ENCODE measurements at regions not wholly inside any gene's neighbourhood (a gene's known extent, or its start where the extent isn't known, plus 50 kb on each side); places are given as distances from the start of the nearest gene placed in this dataset.

- no peak for DNase-seq (ENCODE audit: low read depth)
- no peak for TF ChIP-seq EZH2 (IDR thresholded peaks at IDR 0.05; ENCODE audit: insufficient read depth, low read length)
- TF ChIP-seq CTCF (IDR thresholded peaks at IDR 0.05; ENCODE audit: insufficient read depth, low read depth, low read length): no peak
- Histone ChIP-seq H3K27ac (ENCODE audit: low read depth, low read length) (no peak overlapping the region), H3K4me2 (ENCODE audit: low read length) (no peak overlapping the region), H3K9me3 (ENCODE audit: insufficient read depth, low read depth, low read length) (no peaks in the 10 kb centered on the region), H3K27me3 (ENCODE audit: insufficient read depth, low read length) (no peaks in the 10 kb centered on the region), H3K9ac (ENCODE audit: low read length) (no peak overlapping the region), H2AFZ (ENCODE audit: low read depth, low read length) (no peak overlapping the region), H3K36me3 (ENCODE audit: insufficient read depth, low read length) (no peaks in the 10 kb centered on the region), H3K4me3 (ENCODE audit: insufficient read depth, low read depth, low read length) (no peak overlapping the region), H3K4me1 (ENCODE audit: insufficient read depth, low read length) (no peaks in the 10 kb centered on the region), H4K20me1 (ENCODE audit: insufficient read depth, low read length) (no peaks in the 10 kb centered on the region), H3K79me2 (ENCODE audit: insufficient read depth, low read length) (no peaks in the 10 kb centered on the region)
- H3K36me3 Mint-ChIP-seq (ENCODE audit: low read depth, unreplicated experiment): no peaks in the 10 kb centered on the region
- no peak overlapping the region for H3K27ac Mint-ChIP-seq (ENCODE audit: unreplicated experiment)
- H3K4me3 Mint-ChIP-seq (ENCODE audit: unreplicated experiment): no peak overlapping the region
- no peaks in the 10 kb centered on the region for H3K27me3 Mint-ChIP-seq (ENCODE audit: low read depth, unreplicated experiment)
- peaks cover 24% of the 10 kb centered on the region for H3K4me1 Mint-ChIP-seq (ENCODE audit: low read depth, unreplicated experiment)
- FAIRE-seq: no peak
- H3K9me3 Mint-ChIP-seq (ENCODE audit: unreplicated experiment): peaks cover 4% of the 10 kb centered on the region
These were observed 304.7 kb downstream of the COG6 start for GRCh38 chr13:39960191-39960590.

- H3K36me3 ChIP-seq (ENCODE audit: insufficient read depth, low read length): no peaks in the 10 kb centered on the region
- no peak overlapping the region for H3K27ac ChIP-seq (ENCODE audit: low read depth, low read length)
- FAIRE-seq (no peak), DNase-seq (ENCODE audit: low read depth) (no peak)
- no peak overlapping the region for H3K4me2 ChIP-seq (ENCODE audit: low read length)
- no peaks in the 10 kb centered on the region for H3K4me1 ChIP-seq (ENCODE audit: insufficient read depth, low read length)
- Mint-ChIP-seq H3K27ac (ENCODE audit: unreplicated experiment) (no peak overlapping the region), H3K4me3 (ENCODE audit: unreplicated experiment) (no peak overlapping the region), H3K36me3 (ENCODE audit: low read depth, unreplicated experiment) (no peaks in the 10 kb centered on the region), H3K4me1 (ENCODE audit: low read depth, unreplicated experiment) (peaks cover 24% of the 10 kb centered on the region), H3K27me3 (ENCODE audit: low read depth, unreplicated experiment) (no peaks in the 10 kb centered on the region), H3K9me3 (ENCODE audit: unreplicated experiment) (peaks cover 4% of the 10 kb centered on the region)
- TF ChIP-seq EZH2 (IDR thresholded peaks at IDR 0.05; ENCODE audit: insufficient read depth, low read length): no peak
- TF ChIP-seq CTCF (IDR thresholded peaks at IDR 0.05; ENCODE audit: insufficient read depth, low read depth, low read length): no peak
- H3K79me2 ChIP-seq (ENCODE audit: insufficient read depth, low read length): no peaks in the 10 kb centered on the region
- no peak overlapping the region for H2AFZ ChIP-seq (ENCODE audit: low read depth, low read length)
- no peaks in the 10 kb centered on the region for H3K9me3 ChIP-seq (ENCODE audit: insufficient read depth, low read depth, low read length)
- H4K20me1 ChIP-seq (ENCODE audit: insufficient read depth, low read length): no peaks in the 10 kb centered on the region
- H3K27me3 ChIP-seq (ENCODE audit: insufficient read depth, low read length): no peaks in the 10 kb centered on the region
- no peak overlapping the region for H3K4me3 ChIP-seq (ENCODE audit: insufficient read depth, low read depth, low read length)
- no peak overlapping the region for H3K9ac ChIP-seq (ENCODE audit: low read length)
These were observed 305.6 kb downstream of the COG6 start for GRCh38 chr13:39961036-39961435.

GRCh38 chr13:39963612-39964011 is 308.1 kb downstream of the COG6 start:
- Mint-ChIP-seq H3K36me3 (ENCODE audit: low read depth, unreplicated experiment) (no peaks in the 10 kb centered on the region), H3K9me3 (ENCODE audit: unreplicated experiment) (peaks cover 4% of the 10 kb centered on the region), H3K27me3 (ENCODE audit: low read depth, unreplicated experiment) (no peaks in the 10 kb centered on the region), H3K27ac (ENCODE audit: unreplicated experiment) (no peak overlapping the region), H3K4me1 (ENCODE audit: low read depth, unreplicated experiment) (peaks cover 24% of the 10 kb centered on the region), H3K4me3 (ENCODE audit: unreplicated experiment) (no peak overlapping the region)
- TF ChIP-seq CTCF (IDR thresholded peaks at IDR 0.05; ENCODE audit: insufficient read depth, low read depth, low read length) (no peak), EZH2 (IDR thresholded peaks at IDR 0.05; ENCODE audit: insufficient read depth, low read length) (no peak)
- no peaks in the 10 kb centered on the region for H4K20me1 ChIP-seq (ENCODE audit: insufficient read depth, low read length)
- no peak overlapping the region for H3K27ac ChIP-seq (ENCODE audit: low read depth, low read length)
- H3K4me3 ChIP-seq (ENCODE audit: insufficient read depth, low read depth, low read length): no peak overlapping the region
- no peaks in the 10 kb centered on the region for H3K27me3 ChIP-seq (ENCODE audit: insufficient read depth, low read length)
- DNase-seq (ENCODE audit: low read depth) (no peak), FAIRE-seq (no peak)
- H3K4me2 ChIP-seq (ENCODE audit: low read length): no peak overlapping the region
- H3K9ac ChIP-seq (ENCODE audit: low read length): no peak overlapping the region
- no peaks in the 10 kb centered on the region for H3K36me3 ChIP-seq (ENCODE audit: insufficient read depth, low read length)
- H2AFZ ChIP-seq (ENCODE audit: low read depth, low read length): no peak overlapping the region
- H3K79me2 ChIP-seq (ENCODE audit: insufficient read depth, low read length): no peaks in the 10 kb centered on the region
- H3K9me3 ChIP-seq (ENCODE audit: insufficient read depth, low read depth, low read length): no peaks in the 10 kb centered on the region
- H3K4me1 ChIP-seq (ENCODE audit: insufficient read depth, low read length): no peaks in the 10 kb centered on the region

All from astrocyte (in vitro differentiated cells and primary cell).